Anterior cingulate cortex (tissue), 58 donors: ENCODE measurements at regions not wholly inside any gene's neighbourhood (a gene's known extent, or its start where the extent isn't known, plus 50 kb on each side); places are given as distances from the start of the nearest gene placed in this dataset.
A peak's percentile ranks its signal among the peaks of the same experiment; 100 is the strongest.
"Not testable (repeated sequence)": the region's sequence is repeated elsewhere in the genome, so short reads cannot be mapped to it uniquely, and the experiment has no call there.

ENCODE experiments used
- DNase-seq, 58 donors: peaks; one replicate each; lab custom pipeline; 2025; lab: John Stamatoyannopoulos, UW

GRCh38 chr7:35908331-35909216, 107.7 kb downstream of the SEPTIN7 start:
- DNase-seq = peak in 49 of 58 donors; percentile 7 to 92 (median 62)

DNA sequence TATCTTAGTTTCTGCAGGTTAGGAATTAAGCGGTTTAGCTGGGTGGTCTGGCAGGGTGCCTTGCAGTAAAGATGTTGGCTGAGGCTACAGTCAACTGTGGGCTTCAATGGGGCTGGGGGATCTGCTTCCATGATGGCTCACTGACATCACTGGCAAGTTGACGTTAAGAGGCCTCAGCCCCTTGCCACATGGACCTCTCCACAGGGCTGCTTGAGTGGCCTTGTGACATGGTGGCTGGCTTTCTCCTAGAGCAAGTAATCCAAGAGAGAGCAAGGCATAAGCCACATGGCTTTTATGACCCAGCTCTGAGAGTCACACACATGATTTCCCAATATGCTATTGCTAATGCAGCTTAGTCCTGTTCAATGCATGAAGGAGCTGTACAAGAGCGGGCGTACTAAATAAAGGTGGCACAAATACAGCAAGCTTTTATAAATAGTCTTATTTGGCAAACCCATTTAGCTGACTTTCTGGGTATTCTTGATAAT, 109.1 kb downstream of the SEPTIN7 start:
- DNase-seq = peak in 1 of 58 donors; percentile 4

- not testable (repeated sequence) for DNase-seq
Observed at GRCh38 chr7:35910621-35911020, 109.8 kb downstream of the SEPTIN7 start.

DNA sequence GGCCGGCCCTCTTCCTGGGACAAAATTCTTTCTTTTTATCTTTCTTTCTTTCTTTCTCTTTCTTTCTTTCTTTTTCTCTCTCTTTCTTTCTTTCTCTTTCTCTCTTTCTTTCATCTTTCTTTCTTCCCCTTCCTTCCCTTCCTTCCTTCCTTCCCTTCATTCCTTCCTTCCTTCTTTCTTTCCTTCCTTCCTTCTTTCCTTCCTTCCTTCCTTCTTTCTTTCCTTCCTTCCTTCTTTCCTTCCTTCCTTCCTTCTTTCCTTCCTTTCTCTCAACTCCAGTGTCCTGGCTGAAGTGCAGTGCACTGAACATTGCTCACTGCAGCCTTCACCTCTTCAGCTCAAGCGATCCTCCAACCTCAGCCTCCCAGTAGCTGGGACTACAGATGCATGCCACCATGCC, 112.5 kb downstream of the SEPTIN7 start:
- DNase-seq = not testable (repeated sequence)

DNA sequence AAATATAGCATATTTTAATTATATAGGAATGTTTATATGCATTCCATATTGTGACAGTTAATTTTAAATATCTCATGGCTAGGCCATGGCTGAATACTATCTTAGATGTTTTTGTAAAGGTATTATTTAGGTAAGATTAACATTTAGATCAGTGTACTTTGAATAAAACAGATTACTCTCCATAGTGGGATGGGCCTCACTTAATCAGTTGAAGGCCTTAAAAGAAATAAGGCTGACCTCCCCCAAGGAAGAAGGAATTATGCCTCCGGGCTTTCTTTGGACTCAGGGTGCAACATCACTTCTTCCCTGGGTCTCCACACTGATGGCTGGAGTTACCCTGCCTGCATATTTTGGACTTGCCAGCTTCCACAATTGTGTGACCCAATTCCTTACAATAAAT, 113.4 kb downstream of the SEPTIN7 start:
- DNase-seq = not testable (repeated sequence)

DNA sequence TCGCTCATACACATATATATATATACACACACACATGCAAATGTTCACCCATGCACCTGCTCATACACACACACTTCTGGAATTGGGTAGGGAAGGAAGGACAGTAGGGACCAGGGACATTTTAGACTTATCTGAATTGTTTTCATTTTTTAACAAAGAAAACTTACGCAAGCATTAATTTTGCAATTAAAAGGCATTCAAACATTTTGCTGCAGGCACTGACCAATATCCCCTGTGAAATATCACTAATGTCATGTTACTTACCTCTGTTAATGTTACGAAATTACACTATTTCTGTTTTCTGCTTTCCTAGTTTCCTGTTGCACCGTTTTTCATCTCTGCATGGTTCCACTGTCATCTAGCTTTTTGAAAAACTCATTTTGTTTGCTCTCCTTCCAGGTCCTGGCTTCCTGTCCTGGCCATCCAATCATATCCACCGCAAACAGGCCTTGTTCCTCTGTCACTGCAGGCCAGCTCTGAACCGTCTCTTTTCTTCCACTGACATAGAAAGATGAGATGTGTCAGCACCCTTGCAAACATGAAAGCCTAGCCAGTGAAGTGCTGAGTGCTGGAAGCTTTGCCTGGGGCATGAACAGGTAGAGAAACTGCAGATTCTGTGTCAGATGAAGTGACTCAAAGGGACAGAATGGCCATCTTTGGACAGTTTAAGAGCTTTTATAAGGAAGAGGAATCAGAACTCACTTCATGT, 114.5 kb downstream of the SEPTIN7 start:
- not testable (repeated sequence) for DNase-seq

DNA sequence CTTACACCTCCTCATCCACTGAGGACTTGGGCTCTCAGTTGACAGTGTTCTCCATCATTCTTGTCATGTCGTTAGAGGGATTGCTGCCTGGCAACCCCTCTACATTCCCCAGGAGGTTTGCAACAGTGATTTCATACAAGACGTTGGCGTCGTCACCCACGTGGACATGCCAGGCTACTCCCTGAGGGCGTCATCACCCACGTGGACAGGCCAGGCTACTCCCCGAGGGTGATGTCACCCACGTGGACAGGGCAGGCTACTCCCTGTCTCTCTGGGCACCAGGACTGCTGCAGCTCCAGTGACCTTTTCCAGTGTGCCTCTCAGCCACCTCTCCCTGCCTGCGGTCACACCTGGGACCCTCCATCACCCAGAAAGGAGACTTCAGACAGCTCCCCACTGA, 117.4 kb downstream of the SEPTIN7 start:
- DNase-seq = not testable (repeated sequence)

- DNase-seq = not testable (repeated sequence)
Observed at GRCh38 chr7:35919607-35920006, 118.8 kb downstream of the SEPTIN7 start.

DNA sequence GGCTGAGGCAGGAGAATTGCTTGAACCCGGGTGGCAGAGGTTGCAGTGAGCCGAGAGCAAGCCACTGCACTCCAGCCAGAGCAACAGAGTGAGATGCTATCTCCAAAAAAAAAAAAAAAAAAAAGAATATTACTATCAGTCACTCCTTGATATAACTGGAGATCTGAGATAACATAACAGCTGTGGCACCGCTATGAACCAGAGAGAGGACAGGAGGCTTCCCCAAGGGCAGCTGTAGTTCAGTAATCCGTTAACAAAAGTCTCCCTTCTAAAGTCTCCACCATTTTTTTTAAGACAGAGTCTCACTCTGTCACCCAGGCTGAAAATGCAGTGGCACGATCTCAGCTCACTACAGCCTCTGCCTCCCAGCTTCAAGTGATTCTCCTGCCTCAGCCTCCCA, 120.5 kb downstream of the SEPTIN7 start:
- DNase-seq = not testable (repeated sequence)

GRCh38 chr7:35924668-35925067, 123.8 kb downstream of the SEPTIN7 start:
- DNase-seq = peak in 1 of 58 donors; percentile 31

GRCh38 chr7:35926966-35927365, 126.1 kb downstream of the SEPTIN7 start:
- not testable (repeated sequence) for DNase-seq

DNA sequence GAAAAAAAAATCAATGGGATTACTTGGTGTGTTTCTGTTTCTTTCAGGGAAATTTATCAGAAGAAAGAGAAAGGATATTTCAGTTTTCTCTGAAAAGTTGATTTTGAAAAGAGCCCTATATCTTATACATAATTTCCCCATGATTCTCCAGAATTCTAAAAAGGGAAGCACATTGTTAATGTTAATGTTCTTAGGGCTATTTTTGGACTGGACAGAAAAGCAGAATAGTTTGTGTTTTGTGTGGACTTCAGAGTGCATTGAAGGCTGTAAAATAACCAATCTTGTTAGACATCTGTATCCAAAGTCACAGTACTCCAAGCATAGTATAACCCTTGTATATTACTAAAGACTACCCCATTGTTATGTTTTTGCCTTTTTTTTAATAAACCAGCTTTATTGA, 130.3 kb downstream of the SEPTIN7 start:
- not testable (repeated sequence) for DNase-seq

DNA sequence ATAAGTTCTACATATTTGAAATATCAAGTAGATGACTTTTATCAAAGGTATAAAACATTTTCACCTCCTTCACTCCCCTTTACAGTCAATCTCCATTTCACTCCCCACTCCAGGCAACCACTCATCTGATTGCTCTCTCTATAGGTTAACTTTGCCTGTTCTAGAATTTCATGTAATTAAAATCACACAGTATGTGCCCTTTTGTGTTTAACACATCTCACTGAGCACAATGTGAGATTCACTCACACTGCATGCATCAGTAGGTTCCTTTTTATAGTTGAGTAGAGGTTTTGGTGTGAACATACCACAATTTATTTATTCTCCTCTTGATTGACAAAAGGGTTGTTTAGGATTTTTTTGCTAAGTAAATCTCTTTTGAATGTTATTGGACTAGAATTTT, 130.7 kb downstream of the SEPTIN7 start:
- DNase-seq = not testable (repeated sequence)

GRCh38 chr7:35940695-35941094, 139.8 kb downstream of the SEPTIN7 start:
- DNase-seq = not testable (repeated sequence)

GRCh38 chr7:35945621-35946020, 144.8 kb downstream of the SEPTIN7 start:
- DNase-seq = not testable (repeated sequence)

GRCh38 chr7:35955735-35956134, 154.9 kb downstream of the SEPTIN7 start:
- not testable (repeated sequence) for DNase-seq

GRCh38 chr7:35956988-35957387, 156.1 kb downstream of the SEPTIN7 start:
- not testable (repeated sequence) for DNase-seq

DNA sequence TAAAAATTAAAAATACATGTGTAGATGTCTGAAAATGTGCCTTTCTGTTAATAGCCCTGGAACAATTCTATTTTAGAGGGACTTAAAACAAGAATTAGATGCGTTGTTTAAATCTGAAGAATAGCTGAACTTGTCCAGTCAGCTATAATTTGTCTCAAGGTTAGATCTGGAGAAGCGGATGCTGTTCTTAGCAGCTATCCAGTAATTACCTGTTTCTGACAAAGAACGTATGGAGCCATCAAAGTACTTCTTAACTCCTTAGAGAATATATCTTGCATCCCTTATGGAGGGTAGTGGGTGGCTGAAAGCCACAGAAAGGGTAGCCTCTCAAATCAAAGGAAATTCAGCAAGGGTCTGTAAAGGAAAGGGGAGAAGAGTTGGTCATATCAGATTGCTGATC, 160.4 kb downstream of the SEPTIN7 start:
- DNase-seq = not testable (repeated sequence)

DNA sequence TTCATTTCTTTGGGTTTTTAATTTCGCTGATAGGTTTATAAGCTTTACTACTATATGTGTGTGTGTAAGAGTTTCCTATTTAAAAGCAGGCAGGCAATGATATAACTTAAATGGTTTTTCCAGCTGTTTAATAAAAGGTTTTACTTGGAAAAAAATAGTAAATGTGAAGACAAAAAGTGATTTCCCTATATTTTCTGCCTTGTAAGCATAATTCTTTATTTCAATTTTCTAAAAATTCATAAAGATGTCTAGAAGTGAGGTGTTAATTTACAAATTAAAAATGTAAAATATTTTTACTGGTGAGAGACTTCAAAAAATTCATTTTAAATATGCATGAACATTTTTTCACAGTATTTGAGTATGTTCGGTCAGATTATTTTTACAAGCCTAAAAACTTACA, 161.8 kb downstream of the SEPTIN7 start:
- not testable (repeated sequence) for DNase-seq

DNA sequence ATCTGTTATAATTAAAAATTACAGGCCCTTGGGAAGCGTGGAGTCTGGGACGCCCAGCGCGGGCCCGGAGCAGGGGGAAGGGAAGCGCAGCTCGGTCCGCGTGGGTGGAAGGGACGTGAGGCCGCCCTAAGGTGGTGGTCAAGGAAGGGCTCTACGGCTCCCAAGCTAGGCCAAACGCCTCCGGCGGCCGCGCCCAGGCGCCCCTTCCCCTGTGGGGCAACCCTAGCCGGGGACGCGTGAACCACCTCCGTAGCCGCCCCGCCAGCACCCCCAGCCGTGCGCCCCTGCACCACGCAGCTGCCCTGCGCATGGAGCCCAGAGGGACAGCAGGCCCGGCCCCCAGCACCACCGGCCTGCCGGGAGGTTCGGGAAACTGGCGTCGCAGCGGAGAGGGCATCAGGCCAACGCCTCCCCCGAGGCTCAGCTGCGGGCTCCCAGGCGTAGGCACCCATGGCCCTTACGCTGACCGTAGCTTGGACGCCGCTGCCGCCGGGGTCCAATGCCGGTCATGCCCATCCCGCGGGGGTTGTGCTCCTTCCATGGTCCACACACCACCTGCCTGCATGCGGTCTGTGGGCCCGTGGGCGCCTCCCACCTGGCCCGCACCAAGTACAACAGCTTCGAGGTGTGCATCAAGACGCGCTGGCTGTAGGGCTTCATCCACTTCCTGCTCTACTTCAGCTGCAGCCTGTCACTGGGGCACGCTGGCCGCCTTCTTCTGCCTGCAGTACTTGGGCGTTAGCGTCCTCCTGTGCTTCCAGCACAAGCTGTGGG, 166.7 kb downstream of the SEPTIN7 start:
- DNase-seq = no peak
